ENCODE measurements at regions not wholly inside any gene's neighbourhood (a gene's known extent, or its start where the extent isn't known, plus 50 kb on each side); places are given as distances from the start of the nearest gene placed in this dataset.

DNA sequence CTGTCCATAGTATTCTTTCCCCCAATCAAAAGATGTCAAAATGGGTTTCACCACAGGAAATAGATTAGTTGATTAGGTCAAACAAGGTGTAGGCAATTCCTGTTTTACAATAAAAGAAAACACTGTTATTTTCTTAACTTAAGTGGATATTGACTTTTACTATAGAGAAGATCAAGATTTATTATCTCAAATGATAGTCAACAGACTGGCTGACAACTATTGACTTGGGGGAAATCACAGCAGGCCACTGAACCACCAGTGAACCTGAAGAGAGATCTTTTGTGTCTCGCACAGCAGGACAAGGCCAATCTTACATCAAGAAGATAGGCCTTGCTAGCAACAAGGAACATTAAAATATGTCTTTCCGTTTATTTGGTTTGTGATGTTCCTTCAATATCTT lies 1187.6 kb downstream of the SI start:
- no peaks in the 10 kb centered on the region for H3K4me1 ChIP-seq
- no peaks in the 10 kb centered on the region for H3K9me3 ChIP-seq
- TF ChIP-seq, protein P1, sequence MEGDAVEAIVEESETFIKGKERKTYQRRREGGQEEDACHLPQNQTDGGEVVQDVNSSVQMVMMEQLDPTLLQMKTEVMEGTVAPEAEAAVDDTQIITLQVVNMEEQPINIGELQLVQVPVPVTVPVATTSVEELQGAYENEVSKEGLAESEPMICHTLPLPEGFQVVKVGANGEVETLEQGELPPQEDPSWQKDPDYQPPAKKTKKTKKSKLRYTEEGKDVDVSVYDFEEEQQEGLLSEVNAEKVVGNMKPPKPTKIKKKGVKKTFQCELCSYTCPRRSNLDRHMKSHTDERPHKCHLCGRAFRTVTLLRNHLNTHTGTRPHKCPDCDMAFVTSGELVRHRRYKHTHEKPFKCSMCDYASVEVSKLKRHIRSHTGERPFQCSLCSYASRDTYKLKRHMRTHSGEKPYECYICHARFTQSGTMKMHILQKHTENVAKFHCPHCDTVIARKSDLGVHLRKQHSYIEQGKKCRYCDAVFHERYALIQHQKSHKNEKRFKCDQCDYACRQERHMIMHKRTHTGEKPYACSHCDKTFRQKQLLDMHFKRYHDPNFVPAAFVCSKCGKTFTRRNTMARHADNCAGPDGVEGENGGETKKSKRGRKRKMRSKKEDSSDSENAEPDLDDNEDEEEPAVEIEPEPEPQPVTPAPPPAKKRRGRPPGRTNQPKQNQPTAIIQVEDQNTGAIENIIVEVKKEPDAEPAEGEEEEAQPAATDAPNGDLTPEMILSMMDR (IDR thresholded peaks at IDR 0.05) = no peak
- no peak for DNase-seq
- intact Hi-C loops (cut with DNase I) = no loop called here
- no peak overlapping the region for H3K27ac ChIP-seq
- no peaks in the 10 kb centered on the region for H3K36me3 ChIP-seq
- ATAC-seq = no peak
- no peaks in the 10 kb centered on the region for H3K27me3 ChIP-seq (ENCODE audit: low read depth)
- no peak overlapping the region for H3K4me3 ChIP-seq

DNA sequence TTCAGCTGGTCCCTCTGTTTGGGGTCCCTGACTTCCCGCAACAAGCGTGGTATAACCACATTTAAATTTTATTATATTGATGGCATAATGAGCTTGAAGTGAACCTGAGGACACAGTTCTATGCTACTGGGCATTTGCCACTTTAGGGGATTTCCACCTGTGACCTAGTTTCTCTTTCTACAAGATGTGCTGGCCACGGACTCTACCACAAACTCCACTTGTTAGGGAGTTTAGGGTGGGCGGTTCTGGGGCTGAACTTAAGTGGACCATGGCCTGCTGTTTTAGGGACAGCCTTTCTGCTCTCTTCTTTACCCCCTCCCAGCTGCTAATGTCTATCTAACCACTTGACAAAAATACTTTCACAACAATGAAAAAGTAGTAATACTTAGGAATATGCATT lies 1199.1 kb downstream of the SI start:
- TF ChIP-seq, protein P1 (IDR thresholded peaks at IDR 0.05) = no peak
- Histone ChIP-seq H3K4me3 (no peak overlapping the region), H3K36me3 (no peaks in the 10 kb centered on the region), H3K9me3 (peaks cover 9% of the 10 kb centered on the region), H3K4me1 (no peaks in the 10 kb centered on the region), H3K27me3 (ENCODE audit: low read depth) (no peaks in the 10 kb centered on the region), H3K27ac (no peak overlapping the region)
- DNase-seq (no peak), ATAC-seq (no peak)
- intact Hi-C loops (cut with DNase I) = no loop called here

DNA sequence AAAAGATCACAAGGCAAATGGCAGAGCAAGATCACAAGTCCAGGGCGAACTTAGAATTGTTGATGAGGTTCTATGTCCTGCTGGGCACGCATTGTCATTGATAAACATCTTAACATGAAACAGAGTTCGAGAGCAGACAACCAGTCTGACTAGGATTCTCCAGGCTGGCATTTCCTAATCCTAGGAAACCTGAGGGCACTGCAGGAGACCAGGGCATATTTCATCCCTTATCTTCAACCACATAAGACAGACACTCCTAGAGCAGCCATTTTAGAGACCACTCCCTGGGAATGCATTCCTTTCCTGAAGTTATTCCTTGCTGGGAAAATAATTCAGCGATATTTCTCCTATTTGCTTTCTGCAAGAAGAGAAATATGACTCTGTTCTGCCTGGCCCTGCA lies 1199.9 kb downstream of the SI start:
- Histone ChIP-seq H3K4me3 (no peak overlapping the region), H3K36me3 (no peaks in the 10 kb centered on the region), H3K27me3 (ENCODE audit: low read depth) (no peaks in the 10 kb centered on the region), H3K4me1 (no peaks in the 10 kb centered on the region), H3K27ac (no peak overlapping the region), H3K9me3 (peaks cover 9% of the 10 kb centered on the region)
- DNase-seq = no peak
- intact Hi-C loops (cut with DNase I) = no loop called here
- TF ChIP-seq, protein P1 (IDR thresholded peaks at IDR 0.05) = no peak
- ATAC-seq = no peak

DNA sequence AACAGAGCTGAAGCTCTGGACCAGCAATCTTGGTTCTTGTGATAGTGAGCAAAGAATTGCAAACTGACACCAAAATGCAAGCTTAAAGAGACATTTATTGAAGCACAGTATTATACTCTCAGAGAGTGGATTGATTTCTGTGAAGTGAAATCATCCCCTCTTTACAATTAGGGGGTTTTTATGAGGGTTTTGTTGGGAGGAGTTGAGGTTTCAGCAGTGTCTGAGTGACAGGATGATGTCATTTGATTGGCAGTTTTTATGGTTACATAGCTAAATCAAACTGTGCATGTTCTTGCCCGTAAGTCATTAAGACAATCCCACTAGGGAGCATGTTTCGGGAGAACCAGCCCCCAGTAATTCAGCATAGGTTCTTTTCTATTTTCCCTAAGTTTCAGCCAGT lies 1200.5 kb downstream of the SI start:
- DNase-seq (no peak), ATAC-seq (no peak)
- H3K9me3 ChIP-seq = peaks cover 9% of the 10 kb centered on the region
- TF ChIP-seq, protein P1 (IDR thresholded peaks at IDR 0.05) = no peak
- H3K27me3 ChIP-seq (ENCODE audit: low read depth) = no peaks in the 10 kb centered on the region
- no peak overlapping the region for H3K27ac ChIP-seq
- H3K36me3 ChIP-seq = no peaks in the 10 kb centered on the region
- H3K4me3 ChIP-seq = no peak overlapping the region
- no peaks in the 10 kb centered on the region for H3K4me1 ChIP-seq
- intact Hi-C loops (cut with DNase I) = no loop called here

DNA sequence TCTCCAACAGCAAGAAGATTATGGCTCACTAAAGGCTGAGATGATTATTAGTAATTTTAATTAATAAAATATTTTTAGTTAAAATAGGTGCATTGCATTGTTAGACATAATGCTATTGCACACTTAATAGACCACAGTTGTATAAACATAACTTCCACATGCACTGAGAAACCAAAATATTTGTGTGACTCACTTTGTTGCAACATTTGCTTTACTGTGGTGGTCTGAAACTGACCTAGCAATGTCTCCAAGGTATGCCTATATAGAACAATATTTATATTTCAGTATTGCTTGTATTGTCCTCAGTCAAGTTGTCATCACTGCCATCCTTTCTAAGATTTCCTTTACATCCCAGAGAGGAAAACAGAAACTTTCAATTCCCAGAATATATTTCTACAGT lies 1215.2 kb downstream of the SI start:
- TF ChIP-seq, protein P1 (IDR thresholded peaks at IDR 0.05) = no peak
- intact Hi-C loops (cut with DNase I) = no loop called here
- ATAC-seq = no peak

DNA sequence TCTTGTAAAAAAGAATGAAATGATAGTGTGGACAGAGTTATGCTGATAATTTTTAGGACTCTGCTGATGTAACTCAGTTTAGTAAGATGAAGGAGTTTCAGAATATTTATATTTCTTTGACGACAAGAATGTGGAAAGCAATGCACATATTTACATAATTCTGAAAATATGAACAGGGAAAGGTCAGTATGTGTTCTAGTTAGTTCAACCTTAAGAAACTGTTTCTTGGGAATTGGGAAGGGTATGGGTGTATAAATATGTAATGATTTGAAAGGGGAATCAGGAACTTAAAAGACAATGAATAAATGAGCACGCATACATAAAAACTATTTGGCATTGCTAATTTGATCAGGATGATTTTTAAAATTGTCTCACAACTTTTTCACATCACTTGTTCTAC lies 1226.1 kb downstream of the SI start:
- Histone ChIP-seq H3K27ac (no peak overlapping the region), H3K27me3 (ENCODE audit: low read depth) (no peaks in the 10 kb centered on the region), H3K36me3 (no peaks in the 10 kb centered on the region), H3K9me3 (no peaks in the 10 kb centered on the region), H3K4me3 (no peak overlapping the region), H3K4me1 (no peaks in the 10 kb centered on the region)
- DNase-seq = no peak
- TF ChIP-seq, protein P1 (IDR thresholded peaks at IDR 0.05) = no peak
- intact Hi-C loops (cut with DNase I) = no loop called here
- no peak for ATAC-seq

More for the DNA sequence above, 1215.2 kb downstream of the SI start:
- no peak overlapping the region for H3K27ac ChIP-seq
- DNase-seq = no peak
- no peak overlapping the region for H3K4me3 ChIP-seq
- no peaks in the 10 kb centered on the region for H3K36me3 ChIP-seq
- no peaks in the 10 kb centered on the region for H3K4me1 ChIP-seq
- H3K9me3 ChIP-seq = no peaks in the 10 kb centered on the region
- no peaks in the 10 kb centered on the region for H3K27me3 ChIP-seq (ENCODE audit: low read depth)

Measured in lower lobe of right lung (tissue), 2 donors.